ENCODE measurements at regions not wholly inside any gene's neighbourhood (a gene's known extent, or its start where the extent isn't known, plus 50 kb on each side); places are given as distances from the start of the nearest gene placed in this dataset.

- ChIA-PET CTCF (interaction anchor here (0.5 to 1.4 kb wide), 3 partner anchors 13 to 193 kb away, joined by 5 to 8 read pairs (median 6); no protein-coding TSS in a partner anchor), POLR2A (no interaction called here)
- Mint-ChIP-seq H3K9me3 (ENCODE audit: unreplicated experiment) (no peaks in the 10 kb centered on the region), H3K27me3 (ENCODE audit: insufficient read depth, unreplicated experiment) (no peaks in the 10 kb centered on the region), H3K4me1 (ENCODE audit: insufficient read depth, unreplicated experiment) (no peaks in the 10 kb centered on the region), H3K27ac (ENCODE audit: low read depth, unreplicated experiment) (no peak overlapping the region), H3K4me3 (ENCODE audit: unreplicated experiment) (no peak overlapping the region), H3K36me3 (ENCODE audit: insufficient read depth, unreplicated experiment) (no peaks in the 10 kb centered on the region)
- TF ChIP-seq, protein P1, sequence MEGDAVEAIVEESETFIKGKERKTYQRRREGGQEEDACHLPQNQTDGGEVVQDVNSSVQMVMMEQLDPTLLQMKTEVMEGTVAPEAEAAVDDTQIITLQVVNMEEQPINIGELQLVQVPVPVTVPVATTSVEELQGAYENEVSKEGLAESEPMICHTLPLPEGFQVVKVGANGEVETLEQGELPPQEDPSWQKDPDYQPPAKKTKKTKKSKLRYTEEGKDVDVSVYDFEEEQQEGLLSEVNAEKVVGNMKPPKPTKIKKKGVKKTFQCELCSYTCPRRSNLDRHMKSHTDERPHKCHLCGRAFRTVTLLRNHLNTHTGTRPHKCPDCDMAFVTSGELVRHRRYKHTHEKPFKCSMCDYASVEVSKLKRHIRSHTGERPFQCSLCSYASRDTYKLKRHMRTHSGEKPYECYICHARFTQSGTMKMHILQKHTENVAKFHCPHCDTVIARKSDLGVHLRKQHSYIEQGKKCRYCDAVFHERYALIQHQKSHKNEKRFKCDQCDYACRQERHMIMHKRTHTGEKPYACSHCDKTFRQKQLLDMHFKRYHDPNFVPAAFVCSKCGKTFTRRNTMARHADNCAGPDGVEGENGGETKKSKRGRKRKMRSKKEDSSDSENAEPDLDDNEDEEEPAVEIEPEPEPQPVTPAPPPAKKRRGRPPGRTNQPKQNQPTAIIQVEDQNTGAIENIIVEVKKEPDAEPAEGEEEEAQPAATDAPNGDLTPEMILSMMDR (IDR thresholded peaks at IDR 0.05; ENCODE audit: unreplicated experiment), result no peak
- BruUV-seq (replicated peaks), result no TSS peak
- intact Hi-C loops (cut with micrococcal nuclease), result no loop called here
- no peak for DNase-seq (ENCODE audit: unreplicated experiment)
Measured at GRCh38 chr2:88253375-88253774, 83.2 kb downstream of the THNSL2 start.

DNA sequence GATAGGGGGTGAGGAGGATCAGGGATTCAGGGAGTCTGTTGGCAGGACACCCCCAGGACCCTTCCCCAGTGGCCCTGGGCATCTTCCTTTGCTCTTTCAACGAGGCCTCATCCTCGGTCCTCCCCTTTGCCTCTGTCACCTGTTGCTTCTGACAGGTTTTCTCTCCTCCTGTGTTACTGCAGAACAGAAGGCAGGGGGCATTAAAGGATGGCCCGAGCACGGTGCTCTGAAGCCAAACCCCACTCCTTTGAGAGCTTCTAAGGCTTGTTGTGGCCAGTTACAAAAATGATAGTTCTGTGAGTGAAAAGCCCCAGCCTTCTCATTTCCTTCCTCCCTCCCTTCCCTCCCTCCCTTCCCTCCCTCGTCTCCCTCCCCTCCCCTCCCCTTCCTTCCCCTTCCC lies 82.5 kb downstream of the THNSL2 start:
- no peaks in the 10 kb centered on the region for H3K9me3 Mint-ChIP-seq (ENCODE audit: unreplicated experiment)
- no peak overlapping the region for H3K27ac Mint-ChIP-seq (ENCODE audit: low read depth, unreplicated experiment)
- POLR2A ChIA-PET, result no interaction called here
- H3K4me1 Mint-ChIP-seq (ENCODE audit: insufficient read depth, unreplicated experiment), result no peaks in the 10 kb centered on the region
- no peak overlapping the region for H3K4me3 Mint-ChIP-seq (ENCODE audit: unreplicated experiment)
- intact Hi-C loops (cut with micrococcal nuclease), result no loop called here
- CTCF ChIA-PET, result interaction anchor here (1.3 kb wide), 1 partner anchor 192 kb away, joined by 5 read pairs; no protein-coding TSS in a partner anchor
- BruUV-seq (replicated peaks), result no TSS peak
- H3K36me3 Mint-ChIP-seq (ENCODE audit: insufficient read depth, unreplicated experiment), result no peaks in the 10 kb centered on the region
- H3K27me3 Mint-ChIP-seq (ENCODE audit: insufficient read depth, unreplicated experiment), result no peaks in the 10 kb centered on the region
- DNase-seq (ENCODE audit: unreplicated experiment), result no peak
- TF ChIP-seq, protein P1 (IDR thresholded peaks at IDR 0.05; ENCODE audit: unreplicated experiment), result no peak

- DNase-seq (ENCODE audit: unreplicated experiment), result no peak
- ChIA-PET CTCF (interaction anchor here (1.1 kb wide), 1 partner anchor 15 kb away, joined by 3 read pairs; no protein-coding TSS in a partner anchor), POLR2A (interaction anchor here (0.6 kb wide), 1 partner anchor 57 kb away, joined by 3 read pairs; no protein-coding TSS in a partner anchor)
- Mint-ChIP-seq H3K4me3 (ENCODE audit: unreplicated experiment) (no peak overlapping the region), H3K27me3 (ENCODE audit: insufficient read depth, unreplicated experiment) (no peaks in the 10 kb centered on the region), H3K36me3 (ENCODE audit: insufficient read depth, unreplicated experiment) (no peaks in the 10 kb centered on the region), H3K9me3 (ENCODE audit: unreplicated experiment) (no peaks in the 10 kb centered on the region), H3K4me1 (ENCODE audit: insufficient read depth, unreplicated experiment) (no peaks in the 10 kb centered on the region), H3K27ac (ENCODE audit: low read depth, unreplicated experiment) (no peak overlapping the region)
- BruUV-seq (replicated peaks), result no TSS peak
- intact Hi-C loops (cut with micrococcal nuclease), result no loop called here
- TF ChIP-seq, protein P1 (IDR thresholded peaks at IDR 0.05; ENCODE audit: unreplicated experiment), result no peak
Measured at GRCh38 chr2:88252111-88252510, 82.0 kb downstream of the THNSL2 start.

DNA sequence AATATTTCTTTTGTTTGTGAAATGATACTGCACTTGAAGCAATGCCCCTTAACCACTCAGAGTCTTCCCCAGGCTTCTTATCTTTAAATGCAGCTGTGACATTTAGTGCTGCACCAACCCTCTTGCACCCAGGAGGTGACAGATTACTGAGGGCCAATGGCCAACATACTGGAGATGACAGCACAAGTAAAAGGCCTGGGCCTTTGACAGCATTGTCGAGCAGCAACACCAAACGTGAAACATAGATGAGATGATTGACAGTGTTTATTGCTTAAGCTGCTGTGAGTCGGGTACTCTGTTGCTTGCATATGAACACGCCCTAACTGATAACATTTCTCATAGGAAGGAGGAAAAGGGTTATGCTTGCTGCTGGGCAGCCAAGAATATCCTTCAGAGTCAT lies 80.3 kb downstream of the THNSL2 start:
- no peaks in the 10 kb centered on the region for H3K27me3 Mint-ChIP-seq (ENCODE audit: insufficient read depth, unreplicated experiment)
- no TSS peak for BruUV-seq (replicated peaks)
- no peaks in the 10 kb centered on the region for H3K4me1 Mint-ChIP-seq (ENCODE audit: insufficient read depth, unreplicated experiment)
- intact Hi-C loops (cut with micrococcal nuclease), result no loop called here
- H3K36me3 Mint-ChIP-seq (ENCODE audit: insufficient read depth, unreplicated experiment), result no peaks in the 10 kb centered on the region
- TF ChIP-seq, protein P1 (IDR thresholded peaks at IDR 0.05; ENCODE audit: unreplicated experiment), result no peak
- H3K27ac Mint-ChIP-seq (ENCODE audit: low read depth, unreplicated experiment), result no peak overlapping the region
- ChIA-PET POLR2A (no interaction called here), CTCF (no interaction called here)
- DNase-seq (ENCODE audit: unreplicated experiment), result no peak
- H3K4me3 Mint-ChIP-seq (ENCODE audit: unreplicated experiment), result no peak overlapping the region
- H3K9me3 Mint-ChIP-seq (ENCODE audit: unreplicated experiment), result no peaks in the 10 kb centered on the region

All from MCF 10A (cell line).